CD4-positive, alpha-beta T cell treated with Interleukin-4 for 4 hours (primary cell): ENCODE measurements at regions not wholly inside any gene's neighbourhood (a gene's known extent, or its start where the extent isn't known, plus 50 kb on each side); places are given as distances from the start of the nearest gene placed in this dataset.

Experiments used
- DNase-seq: peaks from one replicate; pipeline ENCODE4 v3.0.0-alpha.2; 2020

- DNase-seq: no peak
Measured at GRCh38 chr20:12023194-12023795, 105.6 kb downstream of the BTBD3 start.

GRCh38 chr20:12028771-12029170 is 111.1 kb downstream of the BTBD3 start:
- no peak for DNase-seq

GRCh38 chr20:12030470-12030869 is 112.8 kb downstream of the BTBD3 start:
- no peak for DNase-seq

- no peak for DNase-seq
Measured at GRCh38 chr20:12036142-12036541, 118.4 kb downstream of the BTBD3 start.

- no peak for DNase-seq
Measured at GRCh38 chr20:12037521-12037920, 119.8 kb downstream of the BTBD3 start.

GRCh38 chr20:12040261-12040660 is 122.6 kb downstream of the BTBD3 start:
- no peak for DNase-seq

GRCh38 chr20:12044969-12045368 is 127.3 kb downstream of the BTBD3 start:
- DNase-seq: no peak

- no peak for DNase-seq
Measured at GRCh38 chr20:12047838-12048432, 130.2 kb downstream of the BTBD3 start.

- DNase-seq: no peak
Measured at GRCh38 chr20:12049125-12049524, 131.4 kb downstream of the BTBD3 start.

- no peak for DNase-seq
Measured at GRCh38 chr20:12051206-12052163, 133.8 kb downstream of the BTBD3 start.

- peak; percentile 0 for DNase-seq
Measured at GRCh38 chr20:12053353-12053752, 135.7 kb downstream of the BTBD3 start.

- DNase-seq: no peak
Measured at GRCh38 chr20:12054556-12054955, 136.9 kb downstream of the BTBD3 start.

- no peak for DNase-seq
Measured at GRCh38 chr20:12055161-12055560, 137.5 kb downstream of the BTBD3 start.

- DNase-seq: no peak
Measured at GRCh38 chr20:12056839-12057238, 139.1 kb downstream of the BTBD3 start.

GRCh38 chr20:12057778-12058177 is 140.1 kb downstream of the BTBD3 start:
- no peak for DNase-seq

GRCh38 chr20:12058216-12058615 is 140.5 kb downstream of the BTBD3 start:
- DNase-seq: no peak

- no peak for DNase-seq
Measured at GRCh38 chr20:12061466-12061865, 143.8 kb downstream of the BTBD3 start.

GRCh38 chr20:12063106-12063684 is 145.5 kb downstream of the BTBD3 start:
- no peak for DNase-seq

- DNase-seq: no peak
Measured at GRCh38 chr20:12064540-12064939, 146.8 kb downstream of the BTBD3 start.

- DNase-seq: no peak
Measured at GRCh38 chr20:12067686-12068085, 150.0 kb downstream of the BTBD3 start.

- DNase-seq: no peak
Measured at GRCh38 chr20:12068121-12068520, 150.4 kb downstream of the BTBD3 start.

- DNase-seq: no peak
Measured at GRCh38 chr20:12069181-12069580, 151.5 kb downstream of the BTBD3 start.

GRCh38 chr20:12072221-12072953 is 154.7 kb downstream of the BTBD3 start:
- DNase-seq: no peak
